ENCODE measurements at regions not wholly inside any gene's neighbourhood (a gene's known extent, or its start where the extent isn't known, plus 50 kb on each side); places are given as distances from the start of the nearest gene placed in this dataset.
"Not testable (repeated sequence)": the region's sequence is repeated elsewhere in the genome, so short reads cannot be mapped to it uniquely, and the experiment has no call there.

DNA sequence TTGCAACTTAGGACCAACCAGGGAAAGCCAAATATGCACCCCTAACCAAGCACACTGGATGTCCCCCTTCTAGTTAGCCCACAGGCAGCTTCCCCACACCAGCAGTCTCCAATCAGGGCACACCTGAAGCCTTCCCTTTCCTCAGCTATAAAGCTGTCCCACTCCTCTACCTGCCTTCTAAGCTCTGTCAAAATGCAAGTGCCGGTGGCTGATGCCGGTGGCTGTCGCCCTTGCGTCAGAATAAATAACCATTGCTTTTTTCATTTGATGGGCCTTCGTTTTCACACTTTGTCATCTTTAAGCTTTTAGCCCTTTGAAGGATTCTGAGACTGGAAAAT, 139.4 kb downstream of the FAM72C start:
- not testable (repeated sequence) for TF ChIP-seq FOXJ3 (CRISPR knock-in tag; IDR thresholded peaks at IDR 0.05; ENCODE audit: borderline replicate concordance); HOXA9 (CRISPR knock-in tag; IDR thresholded peaks at IDR 0.05; ENCODE audit: borderline replicate concordance); CREB1 (IDR thresholded peaks at IDR 0.05); CREB1 (CRISPR knock-in tag; IDR thresholded peaks at IDR 0.05); BCL6 (CRISPR knock-in tag; IDR thresholded peaks at IDR 0.05); POLR2A (IDR thresholded peaks at IDR 0.05; ENCODE audit: insufficient read depth in 1 of 2, low read depth in 2 of 2, low read length in 2 of 2); JUN (CRISPR knock-in tag; IDR thresholded peaks at IDR 0.05); ZNF556 (CRISPR knock-in tag; IDR thresholded peaks at IDR 0.05; ENCODE audit: borderline replicate concordance); JUND (CRISPR knock-in tag; IDR thresholded peaks at IDR 0.05); BRCA1 (CRISPR knock-in tag; IDR thresholded peaks at IDR 0.05)
- TF ChIP-seq, protein P1, sequence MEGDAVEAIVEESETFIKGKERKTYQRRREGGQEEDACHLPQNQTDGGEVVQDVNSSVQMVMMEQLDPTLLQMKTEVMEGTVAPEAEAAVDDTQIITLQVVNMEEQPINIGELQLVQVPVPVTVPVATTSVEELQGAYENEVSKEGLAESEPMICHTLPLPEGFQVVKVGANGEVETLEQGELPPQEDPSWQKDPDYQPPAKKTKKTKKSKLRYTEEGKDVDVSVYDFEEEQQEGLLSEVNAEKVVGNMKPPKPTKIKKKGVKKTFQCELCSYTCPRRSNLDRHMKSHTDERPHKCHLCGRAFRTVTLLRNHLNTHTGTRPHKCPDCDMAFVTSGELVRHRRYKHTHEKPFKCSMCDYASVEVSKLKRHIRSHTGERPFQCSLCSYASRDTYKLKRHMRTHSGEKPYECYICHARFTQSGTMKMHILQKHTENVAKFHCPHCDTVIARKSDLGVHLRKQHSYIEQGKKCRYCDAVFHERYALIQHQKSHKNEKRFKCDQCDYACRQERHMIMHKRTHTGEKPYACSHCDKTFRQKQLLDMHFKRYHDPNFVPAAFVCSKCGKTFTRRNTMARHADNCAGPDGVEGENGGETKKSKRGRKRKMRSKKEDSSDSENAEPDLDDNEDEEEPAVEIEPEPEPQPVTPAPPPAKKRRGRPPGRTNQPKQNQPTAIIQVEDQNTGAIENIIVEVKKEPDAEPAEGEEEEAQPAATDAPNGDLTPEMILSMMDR (CRISPR knock-in tag; IDR thresholded peaks at IDR 0.05) = not testable (repeated sequence)
- TF ChIP-seq, protein P2, sequence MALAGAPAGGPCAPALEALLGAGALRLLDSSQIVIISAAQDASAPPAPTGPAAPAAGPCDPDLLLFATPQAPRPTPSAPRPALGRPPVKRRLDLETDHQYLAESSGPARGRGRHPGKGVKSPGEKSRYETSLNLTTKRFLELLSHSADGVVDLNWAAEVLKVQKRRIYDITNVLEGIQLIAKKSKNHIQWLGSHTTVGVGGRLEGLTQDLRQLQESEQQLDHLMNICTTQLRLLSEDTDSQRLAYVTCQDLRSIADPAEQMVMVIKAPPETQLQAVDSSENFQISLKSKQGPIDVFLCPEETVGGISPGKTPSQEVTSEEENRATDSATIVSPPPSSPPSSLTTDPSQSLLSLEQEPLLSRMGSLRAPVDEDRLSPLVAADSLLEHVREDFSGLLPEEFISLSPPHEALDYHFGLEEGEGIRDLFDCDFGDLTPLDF (CRISPR knock-in tag; IDR thresholded peaks at IDR 0.05) = not testable (repeated sequence)
- TF ChIP-seq, protein P3, sequence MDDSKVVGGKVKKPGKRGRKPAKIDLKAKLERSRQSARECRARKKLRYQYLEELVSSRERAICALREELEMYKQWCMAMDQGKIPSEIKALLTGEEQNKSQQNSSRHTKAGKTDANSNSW (CRISPR knock-in tag; IDR thresholded peaks at IDR 0.05; ENCODE audit: borderline replicate concordance) = not testable (repeated sequence)
- TF ChIP-seq, protein P4, sequence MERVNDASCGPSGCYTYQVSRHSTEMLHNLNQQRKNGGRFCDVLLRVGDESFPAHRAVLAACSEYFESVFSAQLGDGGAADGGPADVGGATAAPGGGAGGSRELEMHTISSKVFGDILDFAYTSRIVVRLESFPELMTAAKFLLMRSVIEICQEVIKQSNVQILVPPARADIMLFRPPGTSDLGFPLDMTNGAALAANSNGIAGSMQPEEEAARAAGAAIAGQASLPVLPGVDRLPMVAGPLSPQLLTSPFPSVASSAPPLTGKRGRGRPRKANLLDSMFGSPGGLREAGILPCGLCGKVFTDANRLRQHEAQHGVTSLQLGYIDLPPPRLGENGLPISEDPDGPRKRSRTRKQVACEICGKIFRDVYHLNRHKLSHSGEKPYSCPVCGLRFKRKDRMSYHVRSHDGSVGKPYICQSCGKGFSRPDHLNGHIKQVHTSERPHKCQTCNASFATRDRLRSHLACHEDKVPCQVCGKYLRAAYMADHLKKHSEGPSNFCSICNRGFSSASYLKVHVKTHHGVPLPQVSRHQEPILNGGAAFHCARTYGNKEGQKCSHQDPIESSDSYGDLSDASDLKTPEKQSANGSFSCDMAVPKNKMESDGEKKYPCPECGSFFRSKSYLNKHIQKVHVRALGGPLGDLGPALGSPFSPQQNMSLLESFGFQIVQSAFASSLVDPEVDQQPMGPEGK (CRISPR knock-in tag; IDR thresholded peaks at IDR 0.05) = not testable (repeated sequence)
